BLaER1 treated with 17β-estradiol and CSF1 and Interleukin-3, amounts not matched to agents 10 nM and 100 nM (cell line): ENCODE measurements at regions not wholly inside any gene's neighbourhood (a gene's known extent, or its start where the extent isn't known, plus 50 kb on each side); places are given as distances from the start of the nearest gene placed in this dataset.
A peak's percentile ranks its signal among the peaks of the same experiment; 100 is the strongest.

Source experiments
- H3K27ac ChIP-seq, 11 experiments: shearing (Covaris generic); formaldehyde crosslinking; 2 replicates each; pipeline ENCODE4 v1.8.1; 2022
- H3K27me3 ChIP-seq, 11 experiments: shearing (Covaris generic); formaldehyde crosslinking; 2 replicates each; pipeline ENCODE4 v1.8.1; 2022
- H3K36me3 ChIP-seq, 11 experiments: shearing (Covaris generic); formaldehyde crosslinking; 2 replicates each; pipeline ENCODE4 v1.8.1; 2022
- H3K4me1 ChIP-seq, 10 experiments: shearing (Covaris generic); formaldehyde crosslinking; 2 replicates each; pipeline ENCODE4 v1.8.1; 2022
- H3K4me2 ChIP-seq, 11 experiments: shearing (Covaris generic); formaldehyde crosslinking; 2 replicates each; pipeline ENCODE4 v1.8.1; 2022
- H3K4me3 ChIP-seq, 10 experiments: shearing (Covaris generic); formaldehyde crosslinking; 2 replicates each; pipeline ENCODE4 v1.8.1; 2022
- H3K9ac ChIP-seq, 11 experiments: shearing (Covaris generic); formaldehyde crosslinking; 2 replicates each; pipeline ENCODE4 v1.8.1; 2022
- H3K9me3 ChIP-seq, 11 experiments: shearing (Covaris generic); formaldehyde crosslinking; replicated peaks in 1 of 11; 2 replicates each; pipeline ENCODE4 v1.8.1; 2022
- H4K20me1 ChIP-seq, 11 experiments: shearing (Covaris generic); formaldehyde crosslinking; 2 replicates each; pipeline ENCODE4 v1.8.1; 2022
- Cebpa-rat ChIP-seq, 11 experiments: shearing (Covaris generic); IDR thresholded peaks; 2 replicates each; pipeline ENCODE4 v1.8.1; 2022

DNA sequence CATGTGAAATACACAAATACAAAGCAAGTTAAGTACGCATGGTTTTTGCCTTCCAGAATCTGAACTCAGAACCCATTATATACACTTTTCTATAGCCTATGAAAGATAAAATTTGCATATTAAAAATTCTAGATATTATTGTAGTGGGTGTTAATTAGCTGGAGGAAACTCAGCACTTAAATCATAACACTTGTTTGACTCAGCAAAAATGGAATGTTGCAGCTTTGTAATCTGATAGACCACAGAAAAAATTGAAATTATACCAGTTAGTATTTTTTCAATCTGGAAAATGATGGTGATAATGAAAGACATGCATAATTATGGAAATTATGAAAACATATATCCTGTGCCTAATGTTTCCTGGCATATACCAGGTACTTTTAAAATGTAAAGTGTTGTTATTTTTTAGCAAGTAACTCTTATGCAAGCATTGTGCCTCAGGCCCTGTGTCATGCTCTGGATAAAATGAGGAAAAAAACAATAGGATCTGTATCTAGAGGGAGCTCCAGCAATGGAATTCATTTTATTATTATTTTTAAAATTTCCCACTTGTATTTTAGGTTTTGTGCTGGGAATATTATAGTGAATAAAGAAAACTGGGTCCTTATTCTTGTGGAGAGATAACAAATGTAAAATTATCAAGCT lies 490.4 kb upstream of the SEMA3A start:
- H3K27me3 ChIP-seq = no peaks in the 10 kb centered on the region
- H3K9ac ChIP-seq = no peak overlapping the region
- H3K4me2 ChIP-seq = no peak overlapping the region
- no peak overlapping the region for H3K4me3 ChIP-seq
- H4K20me1 ChIP-seq = no peaks in the 10 kb centered on the region
- H3K36me3 ChIP-seq = no peaks in the 10 kb centered on the region
- peaks cover 0 to 27% (median 1%) of the 10 kb centered on the region in 10 experiments; a peak in 6 of 20 replicates for H3K4me1 ChIP-seq
- no peak overlapping the region for H3K27ac ChIP-seq
- H3K9me3 ChIP-seq = no peaks in the 10 kb centered on the region; a peak in 1 of 22 replicates
- no peak for TF ChIP-seq Cebpa-rat (IDR thresholded peaks at IDR 0.05)

- TF ChIP-seq Cebpa-rat (IDR thresholded peaks at IDR 0.05) = no peak
- Histone ChIP-seq H3K27ac (no peak overlapping the region), H3K27me3 (no peaks in the 10 kb centered on the region), H3K4me1 (peaks cover 0 to 16% (median 1%) of the 10 kb centered on the region in 10 experiments; a peak in 5 of 20 replicates), H3K4me3 (no peak overlapping the region), H4K20me1 (no peaks in the 10 kb centered on the region), H3K4me2 (peak overlapping the region in 2 of 11 experiments; percentile 12 to 13; a peak in 3 of 22 replicates), H3K9me3 (no peaks in the 10 kb centered on the region), H3K36me3 (no peaks in the 10 kb centered on the region), H3K9ac (no peak overlapping the region)
These were observed 488.0 kb upstream of the SEMA3A start for GRCh38 chr7:84682543-84682942.

- H3K4me3 ChIP-seq = no peak overlapping the region
- no peaks in the 10 kb centered on the region for H4K20me1 ChIP-seq
- no peak overlapping the region for H3K9ac ChIP-seq
- H3K4me2 ChIP-seq = no peak overlapping the region
- H3K27me3 ChIP-seq = no peaks in the 10 kb centered on the region
- peaks cover 0 to 12% (median 3%) of the 10 kb centered on the region in 10 experiments; a peak in 5 of 20 replicates for H3K4me1 ChIP-seq
- H3K36me3 ChIP-seq = no peaks in the 10 kb centered on the region
- no peak for TF ChIP-seq Cebpa-rat (IDR thresholded peaks at IDR 0.05)
- H3K9me3 ChIP-seq = no peaks in the 10 kb centered on the region
- H3K27ac ChIP-seq = no peak overlapping the region
These were observed 484.3 kb upstream of the SEMA3A start for GRCh38 chr7:84678841-84679240.

DNA sequence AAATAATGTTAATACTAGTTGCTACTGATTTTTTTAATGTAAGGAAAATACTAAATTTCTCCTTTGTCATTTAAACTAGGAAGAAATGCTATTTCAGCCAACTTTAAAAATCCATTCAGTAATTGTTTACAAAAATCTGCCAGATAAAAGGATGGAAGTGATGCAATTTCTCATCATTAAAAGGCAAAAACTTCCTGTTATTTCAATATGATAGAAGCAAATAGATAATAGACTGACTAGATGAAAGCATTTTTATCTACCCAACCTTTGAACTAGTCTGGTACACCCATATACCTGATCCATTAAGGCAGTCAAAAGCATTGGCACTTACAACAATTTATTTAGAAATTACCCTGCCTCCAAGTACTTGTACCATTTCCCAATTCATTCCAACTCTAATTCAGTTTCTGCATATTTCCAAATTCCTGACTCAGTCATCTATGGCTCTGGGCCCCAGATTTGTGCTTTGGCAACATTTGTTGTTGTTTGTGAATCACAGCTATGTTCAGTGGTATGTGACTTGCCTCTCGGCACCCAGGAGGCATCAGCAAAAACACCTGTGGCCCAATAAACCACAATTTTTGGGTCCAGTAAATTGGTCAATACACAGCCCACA lies 482.6 kb upstream of the SEMA3A start:
- no peak overlapping the region for H3K4me2 ChIP-seq
- TF ChIP-seq Cebpa-rat (IDR thresholded peaks at IDR 0.05) = no peak
- H3K4me1 ChIP-seq = peaks cover 0 to 10% (median 3%) of the 10 kb centered on the region in 10 experiments; a peak in 5 of 20 replicates

DNA sequence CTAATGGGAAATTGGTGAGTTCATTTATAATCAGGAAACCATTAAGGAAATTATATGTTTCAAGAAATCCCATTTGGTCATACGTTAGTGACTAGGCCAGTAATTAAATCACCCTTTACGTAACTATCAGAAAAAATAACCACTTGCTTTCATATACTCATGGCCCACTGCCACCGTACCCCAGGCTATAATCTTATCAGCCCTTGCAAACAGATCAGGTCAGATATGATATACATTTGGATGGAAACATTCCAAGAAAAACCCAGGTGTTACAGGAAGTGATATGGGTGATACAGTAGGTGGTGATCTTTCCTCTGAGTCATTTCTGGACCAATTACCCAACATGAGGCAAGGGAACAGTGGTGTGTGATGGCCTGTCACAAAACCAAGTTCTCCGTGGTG lies 481.0 kb upstream of the SEMA3A start:
- Histone ChIP-seq H3K4me1 (0 out of 20 replicates have a peak, but pooled peaks cover 0 to 9% (median 0%) of the 10 kb centered on the region in 10 experiments), H3K4me3 (no peak overlapping the region), H3K36me3 (no peaks in the 10 kb centered on the region), H3K9ac (no peak overlapping the region), H3K9me3 (no peaks in the 10 kb centered on the region), H4K20me1 (no peaks in the 10 kb centered on the region), H3K4me2 (no peak overlapping the region), H3K27ac (no peak overlapping the region), H3K27me3 (no peaks in the 10 kb centered on the region)
- no peak for TF ChIP-seq Cebpa-rat (IDR thresholded peaks at IDR 0.05)

More for the DNA sequence above, 482.6 kb upstream of the SEMA3A start:
- no peaks in the 10 kb centered on the region for H3K27me3 ChIP-seq
- H4K20me1 ChIP-seq = no peaks in the 10 kb centered on the region
- no peak overlapping the region for H3K27ac ChIP-seq
- no peaks in the 10 kb centered on the region for H3K9me3 ChIP-seq
- H3K9ac ChIP-seq = no peak overlapping the region
- H3K4me3 ChIP-seq = no peak overlapping the region
- no peaks in the 10 kb centered on the region for H3K36me3 ChIP-seq

DNA sequence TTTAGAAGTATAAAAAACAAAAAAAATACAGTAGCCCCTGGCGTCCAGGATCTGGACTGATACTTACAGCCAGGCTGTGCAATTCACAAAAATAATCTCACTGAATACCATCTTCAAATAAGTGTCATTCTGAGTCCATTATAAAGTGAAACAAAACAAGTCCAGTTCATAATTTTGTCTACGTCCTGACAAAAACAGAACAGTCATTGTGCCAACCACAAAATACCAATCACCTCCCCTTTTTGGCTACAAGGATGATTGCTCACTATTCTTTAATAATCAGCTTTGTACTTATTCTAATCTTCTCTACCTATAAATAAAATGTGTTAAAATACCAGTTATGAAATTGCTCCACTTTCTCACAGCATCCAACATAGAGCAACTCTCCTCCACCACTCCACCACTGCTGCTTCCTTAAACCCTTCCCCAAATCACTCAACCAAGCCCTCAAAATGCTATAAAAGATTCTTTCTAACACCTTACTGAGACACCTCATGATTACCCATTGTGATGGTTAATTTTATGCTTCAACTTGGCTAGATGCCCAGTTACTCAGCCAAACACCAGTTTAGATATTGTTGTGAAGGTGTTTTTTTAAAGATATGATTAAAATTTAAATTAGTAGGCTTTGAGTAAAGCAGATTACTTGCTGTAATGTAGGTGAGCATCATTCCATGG lies 479.8 kb upstream of the SEMA3A start:
- Histone ChIP-seq H3K36me3 (no peaks in the 10 kb centered on the region), H3K4me3 (no peak overlapping the region), H3K9ac (no peak overlapping the region), H3K4me2 (peak overlapping the region in 3 of 11 experiments; percentile 13 to 52 (median 39); a peak in 4 of 22 replicates), H3K27ac (no peak overlapping the region), H3K9me3 (no peaks in the 10 kb centered on the region), H4K20me1 (no peaks in the 10 kb centered on the region), H3K4me1 (peaks cover 0 to 11% (median 3%) of the 10 kb centered on the region in 10 experiments; a peak in 6 of 20 replicates), H3K27me3 (no peaks in the 10 kb centered on the region)
- no peak for TF ChIP-seq Cebpa-rat (IDR thresholded peaks at IDR 0.05)

DNA sequence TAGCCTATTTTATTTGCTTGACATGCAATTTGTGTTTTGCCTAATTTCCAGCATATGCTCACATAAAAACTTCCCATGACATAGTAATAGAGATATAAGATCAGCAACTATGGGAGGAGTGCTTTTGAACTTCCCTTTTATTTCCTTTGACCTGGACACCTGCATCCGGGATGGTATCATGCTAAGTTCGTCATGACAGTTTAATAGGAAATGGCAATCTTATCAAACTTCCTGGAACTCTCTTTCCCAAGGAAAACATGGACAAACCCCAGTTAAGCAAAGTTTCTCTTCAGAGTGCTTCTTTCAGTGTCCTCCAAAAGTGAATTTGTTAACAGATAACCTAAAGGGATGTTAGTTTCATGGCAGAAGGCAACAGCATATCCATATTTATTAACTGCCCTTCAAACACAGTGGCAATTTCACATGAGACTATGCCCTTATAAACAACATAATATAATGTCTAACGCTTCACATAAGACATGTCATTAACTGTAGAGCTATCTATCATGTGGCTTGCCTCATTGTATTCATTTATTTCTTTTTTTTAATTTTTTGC lies 474.7 kb upstream of the SEMA3A start:
- Histone ChIP-seq H3K4me1 (peaks cover 0 to 13% (median 8%) of the 10 kb centered on the region in 10 experiments; a peak in 7 of 20 replicates), H3K4me3 (no peak overlapping the region), H4K20me1 (no peaks in the 10 kb centered on the region), H3K27ac (peak overlapping the region in 5 of 11 experiments; percentile 25 to 40 (median 32); a peak in 6 of 22 replicates), H3K36me3 (no peaks in the 10 kb centered on the region), H3K9ac (no peak overlapping the region), H3K9me3 (no peaks in the 10 kb centered on the region), H3K4me2 (peak overlapping the region; percentile 7 to 54 (median 27); a peak in 14 of 22 replicates), H3K27me3 (no peaks in the 10 kb centered on the region)
- TF ChIP-seq Cebpa-rat (IDR thresholded peaks at IDR 0.05) = no peak

GRCh38 chr7:84668116-84668515 lies 473.5 kb upstream of the SEMA3A start:
- no peak for TF ChIP-seq Cebpa-rat (IDR thresholded peaks at IDR 0.05)
- Histone ChIP-seq H3K36me3 (no peaks in the 10 kb centered on the region), H3K27me3 (no peaks in the 10 kb centered on the region), H3K27ac (no peak overlapping the region), H3K4me2 (no peak overlapping the region), H3K9me3 (no peaks in the 10 kb centered on the region), H3K4me3 (no peak overlapping the region), H3K9ac (no peak overlapping the region), H4K20me1 (no peaks in the 10 kb centered on the region), H3K4me1 (peaks cover 0 to 13% (median 7%) of the 10 kb centered on the region in 10 experiments; a peak in 7 of 20 replicates)

DNA sequence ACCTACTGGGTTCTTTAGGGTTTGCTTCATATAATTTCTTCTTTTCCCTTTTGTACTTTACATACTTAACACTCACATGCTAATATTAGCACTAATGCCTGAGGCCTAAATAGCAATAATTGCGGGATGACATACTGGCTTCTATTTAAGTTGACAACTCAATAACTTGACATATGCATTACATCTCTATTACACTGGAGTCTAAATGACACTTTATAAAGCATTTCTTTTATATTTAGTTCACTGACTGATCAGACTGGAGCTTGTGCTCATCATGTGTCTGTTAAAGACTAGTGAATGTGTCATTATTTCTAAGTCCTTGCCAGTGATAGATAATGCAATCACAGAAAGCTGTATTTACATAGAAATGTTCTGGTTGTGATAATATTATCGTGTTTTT lies 472.1 kb upstream of the SEMA3A start:
- Histone ChIP-seq H3K4me2 (no peak overlapping the region), H3K27me3 (no peaks in the 10 kb centered on the region), H3K9me3 (no peaks in the 10 kb centered on the region), H3K4me3 (no peak overlapping the region), H3K9ac (no peak overlapping the region), H3K27ac (no peak overlapping the region), H3K4me1 (peaks cover 0 to 13% (median 7%) of the 10 kb centered on the region in 10 experiments; a peak in 7 of 20 replicates), H4K20me1 (no peaks in the 10 kb centered on the region), H3K36me3 (no peaks in the 10 kb centered on the region)
- TF ChIP-seq Cebpa-rat (IDR thresholded peaks at IDR 0.05) = no peak
